ENCODE measurements at regions not wholly inside any gene's neighbourhood (a gene's known extent, or its start where the extent isn't known, plus 50 kb on each side); places are given as distances from the start of the nearest gene placed in this dataset.

DNA sequence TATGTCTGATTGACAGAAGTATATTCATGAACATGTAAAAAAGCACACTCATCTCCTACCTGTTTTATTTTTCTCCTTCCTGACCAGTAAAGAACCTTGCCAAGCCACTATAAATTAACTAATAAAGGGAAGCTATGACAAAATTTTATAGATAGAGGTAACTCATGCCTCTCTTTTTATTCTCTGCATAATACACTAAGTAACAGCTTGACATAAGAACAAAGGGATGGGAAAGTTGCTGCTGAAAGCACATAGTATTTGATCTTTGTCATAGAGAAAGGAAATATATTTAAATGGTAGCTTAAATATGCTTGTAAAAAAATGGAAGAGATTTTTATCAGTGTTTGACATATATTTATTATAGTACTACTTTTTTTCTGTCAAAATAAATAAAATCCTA is 1065.7 kb upstream of the CDH9 start:
- Histone ChIP-seq H4K20me1 (ENCODE audit: control insufficient read depth, insufficient read depth, insufficient read length) (no peaks in the 10 kb centered on the region), H3K23ac (ENCODE audit: insufficient read length, low read depth, low read length) (no peak overlapping the region), H2BK12ac (ENCODE audit: insufficient read length, low read depth, low read length) (no peak overlapping the region), H2BK120ac (ENCODE audit: low read depth, low read length, poor library complexity, severe bottlenecking) (no peak overlapping the region), H4K5ac (ENCODE audit: insufficient read length, low read depth, low read length) (no peak overlapping the region), H3K4ac (ENCODE audit: low read depth, low read length) (no peak overlapping the region), H3K23me2 (ENCODE audit: insufficient read length, low read depth, low read length, poor library complexity, severe bottlenecking) (no peaks in the 10 kb centered on the region), H3K4me1 (ENCODE audit: insufficient read depth, low read length) (no peaks in the 10 kb centered on the region), H2BK15ac (ENCODE audit: low read depth, low read length) (no peak overlapping the region), H3K56ac (ENCODE audit: insufficient read length, low read depth, low read length) (no peak overlapping the region), H3K14ac (ENCODE audit: insufficient read depth, low read length) (no peak overlapping the region), H3K79me2 (ENCODE audit: insufficient read depth, low read length) (no peaks in the 10 kb centered on the region), H2BK5ac (ENCODE audit: insufficient read length, low read length) (no peak overlapping the region), H4K91ac (ENCODE audit: insufficient read length, low read depth, low read length) (no peak overlapping the region), H4K8ac (replicated peaks; ENCODE audit: insufficient read length, low read depth, low read length) (no peak overlapping the region), H3K79me1 (ENCODE audit: insufficient read depth, low read depth, low read length, poor library complexity, severe bottlenecking) (no peaks in the 10 kb centered on the region), H3K27ac (ENCODE audit: insufficient read length, low read depth, low read length) (no peak overlapping the region), H3K9ac (ENCODE audit: extremely low read depth, insufficient read length, low read length) (no peak overlapping the region), H3K27me3 (ENCODE audit: insufficient read depth, low read length) (no peaks in the 10 kb centered on the region), H3T11ph (ENCODE audit: low read length) (no peak overlapping the region), H2BK20ac (ENCODE audit: low read depth, low read length, poor library complexity, severe bottlenecking) (no peak overlapping the region), H3K9me3 (ENCODE audit: control insufficient read depth, low read depth, low read length) (no peaks in the 10 kb centered on the region), H3K4me2 (ENCODE audit: insufficient read depth, insufficient read length, low read length) (no peak overlapping the region), H2AK5ac (ENCODE audit: insufficient read length, low read length) (no peak overlapping the region), H2AFZ (ENCODE audit: low read length) (no peak overlapping the region), H3K18ac (ENCODE audit: insufficient read length, low read depth, low read length) (no peak overlapping the region)
- Mint-ChIP-seq H3K27me3 (ENCODE audit: low read depth) (no peaks in the 10 kb centered on the region), H3K9me3 (no peaks in the 10 kb centered on the region), H3K4me1 (no peaks in the 10 kb centered on the region), H3K36me3 (ENCODE audit: insufficient read depth in 1 of 3, low read depth in 3 of 3) (no peaks in the 10 kb centered on the region), H3K4me3 (no peak overlapping the region), H3K27ac (no peak overlapping the region)
- TF ChIP-seq CTCF (conservative IDR thresholded peaks at IDR 0.05) = no peak
- no peak for DNase-seq

Measured in H9 (cell line).